Stomach (tissue), 8 donors: ENCODE measurements at regions not wholly inside any gene's neighbourhood (a gene's known extent, or its start where the extent isn't known, plus 50 kb on each side); places are given as distances from the start of the nearest gene placed in this dataset.

Source experiments
- DNase-seq, 2 donors: peaks; one replicate each; pipeline versions ENCODE4 v3.0.0 to v3.0.0-alpha.2; 2013 to 2019
- H3K27ac ChIP-seq, 5 donors: fragments of 200-600 bp in 4 of 5; sonication (generic) in 4 of 5; one replicate each; pipeline ENCODE4 v1.5.1; 2013 to 2019; ENCODE audit warnings: mild to moderate bottlenecking in 1 of 5, moderate library complexity in 1 of 5
- H3K27me3 ChIP-seq, 3 donors: fragments of 200-600 bp; sonication (generic); one replicate each; pipeline ENCODE4 v1.5.1; 2017 to 2019; ENCODE audit warnings: mixed run types in 1 of 3
- H3K36me3 ChIP-seq, 4 donors: fragments of 200-600 bp; sonication (generic); 1 replicate in 3 of 4; 2 replicates in 1 of 4; pipeline ENCODE4 v1.5.1; 2016 to 2019
- H3K4me1 ChIP-seq, 4 donors: fragments of 200-600 bp; sonication (generic); one replicate each; pipeline ENCODE4 v1.5.1; 2016 to 2019
- H3K4me3 ChIP-seq, 4 donors: fragments of 200-600 bp; sonication (generic) in 3 of 4; one replicate each; pipeline ENCODE4 v1.5.1; 2016 to 2019; ENCODE audit warnings: mild to moderate bottlenecking in 1 of 4
- H3K9me3 ChIP-seq, 4 donors: fragments of 200-600 bp; sonication (generic); one replicate each; pipeline ENCODE4 v1.5.1; 2016 to 2019
- EP300 ChIP-seq: sonication (generic); formaldehyde crosslinking; IDR thresholded peaks from one replicate; pipeline ENCODE4 v1.6.1; 2017; ENCODE audit warnings: antibody characterized with exemption
- POLR2A ChIP-seq, 4 donors: fragments of 450-650 bp; IDR thresholded peaks; one replicate each; pipeline ENCODE4 v1.6.1; 2016; ENCODE audit warnings: antibody characterized with exemption in 4 of 4, control low read depth in 2 of 4, mild to moderate bottlenecking in 1 of 4, moderate library complexity in 1 of 4
- POLR2AphosphoS5 ChIP-seq, 3 donors: sonication (generic); formaldehyde crosslinking; IDR thresholded peaks; one replicate each; pipeline ENCODE4 v1.6.1; 2016; ENCODE audit warnings: antibody characterized with exemption in 3 of 3
- WGBS, 5 donors: extraction: QIAGEN DNeasy Blood & Tissue Kit in 3 of 5; methylation state at CpG; one replicate each; pipeline versions ENCODE4 v1.1.5 to v1.1.7; 2013 to 2018; 5-methylcytosine and 5-hydroxymethylcytosine counted together
- intact Hi-C: fragments of 100-400 bp; cut with DNase I; formaldehyde crosslinking; loops from one replicate; pipeline ENCODE4 v1.15.1; 2023; ENCODE audit warnings: low total_unique reads
- TF ChIP-seq, protein P1 (sequence below), 7 experiments: fragments of 450-650 bp in 4 of 7; fragments of 200-600 bp in 3 of 7; sonication (generic) in 3 of 7; IDR thresholded peaks; one replicate each; pipeline ENCODE4 v1.5.1; 2016 to 2019; ENCODE audit warnings: antibody characterized with exemption in 7 of 7, control low read depth in 2 of 7, mild to moderate bottlenecking in 1 of 7
- donor health status: healthy with polysubstance abuse.
- donor health status: Bipolar disorder and iron deficiency.
- donor health status: healthy.

DNA sequence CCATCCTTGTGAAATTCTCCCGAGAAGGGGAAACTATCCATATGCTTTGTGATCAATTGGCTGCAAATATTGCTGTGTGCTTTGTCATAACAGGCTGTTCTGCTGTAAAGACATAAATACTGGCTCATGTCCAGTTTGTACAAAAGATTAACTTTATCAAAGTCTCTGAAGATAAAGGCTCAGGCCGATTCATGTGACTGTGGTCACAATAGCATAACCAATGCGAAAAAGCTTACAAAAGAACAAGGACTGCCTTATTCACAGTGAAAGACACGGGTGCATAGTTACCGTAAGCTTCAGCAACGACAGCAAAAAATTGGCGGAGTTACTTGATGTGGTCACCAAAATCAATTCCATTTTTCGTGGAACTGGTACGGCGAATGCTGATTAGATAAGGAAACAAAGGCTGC lies 173.6 kb upstream of the CHRM3 start:
- H3K4me3 ChIP-seq, result no peak overlapping the region
- no peaks in the 10 kb centered on the region for H3K36me3 ChIP-seq
- peak; percentile 63 to 82 for DNase-seq
- peaks cover 0 to 10% (median 3%) of the 10 kb centered on the region in 4 donors for H3K4me1 ChIP-seq
- intact Hi-C loops, result no loop called here
- H3K27me3 ChIP-seq, result no peaks in the 10 kb centered on the region
- 25 to 59% (median 35%) methylated on average over 10 of the region's 10 CpGs for WGBS, 5 donors
- TF ChIP-seq POLR2A (IDR thresholded peaks at IDR 0.05) (no peak), POLR2AphosphoS5 (IDR thresholded peaks at IDR 0.05) (peak in 2 of 3 donors; percentile 12 to 89)
- no peaks in the 10 kb centered on the region for H3K9me3 ChIP-seq
- H3K27ac ChIP-seq, result peak overlapping the region in 3 of 5 donors; percentile 6 to 84 (median 15)

DNA sequence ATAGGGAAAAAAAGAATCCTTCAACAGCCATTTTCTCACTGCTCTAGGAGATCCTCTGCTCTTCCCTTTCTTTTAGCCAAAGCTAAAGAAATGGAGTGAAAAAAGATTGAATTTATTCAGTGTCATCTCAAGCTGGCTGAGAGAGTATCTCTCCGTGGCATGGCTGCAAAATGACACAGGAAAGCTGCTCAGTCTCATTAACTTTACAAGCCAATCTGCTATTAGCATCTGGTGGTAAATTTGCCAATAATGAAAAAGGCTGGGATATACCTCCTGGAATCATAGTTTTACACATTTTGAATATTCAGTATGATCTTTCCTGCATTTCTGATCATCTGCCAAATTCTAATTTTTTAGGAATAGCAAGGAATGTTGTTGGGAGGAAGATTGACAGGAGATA lies 176.8 kb upstream of the CHRM3 start:
- intact Hi-C loops, result no loop called here
- peaks cover 0 to 10% (median 3%) of the 10 kb centered on the region in 4 donors for H3K4me1 ChIP-seq
- DNase-seq, result no peak
- no peaks in the 10 kb centered on the region for H3K27me3 ChIP-seq
- 74 to 93% (median 84%) methylated on average over 1 of the region's 1 CpG for WGBS, 5 donors
- H3K4me3 ChIP-seq, result no peak overlapping the region
- H3K36me3 ChIP-seq, result no peaks in the 10 kb centered on the region
- TF ChIP-seq POLR2A (IDR thresholded peaks at IDR 0.05) (no peak), EP300 (no peak), POLR2AphosphoS5 (IDR thresholded peaks at IDR 0.05) (no peak)
- TF ChIP-seq, protein P1, sequence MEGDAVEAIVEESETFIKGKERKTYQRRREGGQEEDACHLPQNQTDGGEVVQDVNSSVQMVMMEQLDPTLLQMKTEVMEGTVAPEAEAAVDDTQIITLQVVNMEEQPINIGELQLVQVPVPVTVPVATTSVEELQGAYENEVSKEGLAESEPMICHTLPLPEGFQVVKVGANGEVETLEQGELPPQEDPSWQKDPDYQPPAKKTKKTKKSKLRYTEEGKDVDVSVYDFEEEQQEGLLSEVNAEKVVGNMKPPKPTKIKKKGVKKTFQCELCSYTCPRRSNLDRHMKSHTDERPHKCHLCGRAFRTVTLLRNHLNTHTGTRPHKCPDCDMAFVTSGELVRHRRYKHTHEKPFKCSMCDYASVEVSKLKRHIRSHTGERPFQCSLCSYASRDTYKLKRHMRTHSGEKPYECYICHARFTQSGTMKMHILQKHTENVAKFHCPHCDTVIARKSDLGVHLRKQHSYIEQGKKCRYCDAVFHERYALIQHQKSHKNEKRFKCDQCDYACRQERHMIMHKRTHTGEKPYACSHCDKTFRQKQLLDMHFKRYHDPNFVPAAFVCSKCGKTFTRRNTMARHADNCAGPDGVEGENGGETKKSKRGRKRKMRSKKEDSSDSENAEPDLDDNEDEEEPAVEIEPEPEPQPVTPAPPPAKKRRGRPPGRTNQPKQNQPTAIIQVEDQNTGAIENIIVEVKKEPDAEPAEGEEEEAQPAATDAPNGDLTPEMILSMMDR (IDR thresholded peaks at IDR 0.05), result no peak
- H3K9me3 ChIP-seq, result no peaks in the 10 kb centered on the region
- no peak overlapping the region for H3K27ac ChIP-seq

DNA sequence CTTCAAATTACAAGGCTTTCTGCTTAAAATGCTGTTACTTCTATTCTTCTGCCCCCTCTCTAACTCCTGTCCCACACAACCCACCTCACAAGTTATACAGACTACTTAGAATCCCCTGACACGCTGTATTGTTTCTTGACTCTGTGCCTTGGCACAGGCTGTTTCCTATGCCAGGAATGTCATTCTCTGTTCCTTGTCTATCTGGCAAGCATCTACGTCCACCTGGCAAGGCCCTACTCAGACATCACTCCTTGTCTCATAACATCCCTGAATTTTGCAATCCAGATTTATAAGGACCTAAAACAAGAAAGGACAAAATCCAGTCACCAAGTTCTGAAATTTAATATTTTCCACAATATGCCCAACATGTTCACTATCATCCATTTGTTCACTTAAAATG lies 182.0 kb upstream of the CHRM3 start:
- Histone ChIP-seq H3K4me1 (no peaks in the 10 kb centered on the region), H3K36me3 (no peaks in the 10 kb centered on the region), H3K9me3 (no peaks in the 10 kb centered on the region), H3K27me3 (no peaks in the 10 kb centered on the region), H3K4me3 (no peak overlapping the region), H3K27ac (no peak overlapping the region)
- DNase-seq, result no peak
- intact Hi-C loops, result no loop called here
- TF ChIP-seq, protein P1 (IDR thresholded peaks at IDR 0.05), result no peak
- TF ChIP-seq EP300, result no peak
- TF ChIP-seq POLR2A (IDR thresholded peaks at IDR 0.05), result no peak
- no peak for TF ChIP-seq POLR2AphosphoS5 (IDR thresholded peaks at IDR 0.05)
- WGBS, 5 donors, result 63 to 88% (median 76%) methylated on average over 2 of the region's 2 CpGs

DNA sequence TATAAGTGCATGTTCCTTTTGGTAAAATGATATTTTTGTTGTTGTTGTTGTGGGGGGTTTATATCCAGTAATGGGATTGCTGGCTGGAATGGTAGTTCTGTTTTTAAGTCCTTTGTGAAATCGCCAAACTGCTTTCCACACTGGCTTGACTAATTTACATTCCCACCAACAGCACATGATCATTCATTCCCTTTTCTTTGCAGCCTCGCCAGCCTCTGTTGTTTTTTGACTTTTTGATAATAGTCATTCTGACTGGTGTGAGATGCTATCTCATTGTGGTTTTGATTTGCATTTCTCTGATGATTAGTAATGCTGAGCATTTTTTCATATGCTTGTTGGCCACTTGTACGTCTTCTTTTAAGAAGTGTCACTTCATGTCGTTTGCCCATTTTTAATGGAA lies 188.5 kb upstream of the CHRM3 start:
- DNase-seq, result no peak
- TF ChIP-seq, protein P1 (IDR thresholded peaks at IDR 0.05), result no peak
- TF ChIP-seq EP300 (no peak), POLR2A (IDR thresholded peaks at IDR 0.05) (no peak)
- intact Hi-C loops, result no loop called here
- WGBS, 5 donors, result 85 to 91% (median 90%) methylated on average over 4 of the region's 4 CpGs
- H3K27ac ChIP-seq, result no peak overlapping the region
- H3K9me3 ChIP-seq, result no peaks in the 10 kb centered on the region
- no peak overlapping the region for H3K4me3 ChIP-seq
- H3K36me3 ChIP-seq, result no peaks in the 10 kb centered on the region
- no peaks in the 10 kb centered on the region for H3K4me1 ChIP-seq
- no peaks in the 10 kb centered on the region for H3K27me3 ChIP-seq

DNA sequence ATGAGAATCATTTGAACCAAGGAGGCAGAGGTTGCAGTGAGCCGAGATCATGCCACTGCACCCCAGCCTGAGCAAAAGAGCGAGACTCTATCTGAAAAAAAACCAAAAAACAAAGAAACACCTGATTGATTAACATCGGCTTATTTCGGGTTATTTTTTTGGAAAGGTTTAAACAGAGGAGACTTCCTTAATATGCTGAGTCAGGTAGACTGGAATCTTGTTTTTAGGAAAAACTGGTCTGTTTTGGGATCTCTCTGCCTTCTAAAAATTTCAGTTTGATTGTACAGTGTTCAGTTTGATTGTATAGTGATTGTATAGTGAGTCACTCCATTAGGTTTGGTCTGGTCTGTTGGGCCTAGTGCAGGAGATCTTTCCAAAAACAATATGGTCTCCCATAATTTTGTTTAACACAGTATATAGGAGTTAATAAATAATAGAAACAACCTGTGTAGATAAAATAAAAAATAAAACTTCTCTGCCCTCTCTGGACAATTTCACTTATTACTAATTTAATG lies 196.3 kb upstream of the CHRM3 start:
- Histone ChIP-seq H3K4me1 (no peaks in the 10 kb centered on the region), H3K27ac (no peak overlapping the region), H3K27me3 (no peaks in the 10 kb centered on the region), H3K4me3 (no peak overlapping the region), H3K9me3 (no peaks in the 10 kb centered on the region), H3K36me3 (no peaks in the 10 kb centered on the region)
- WGBS, 5 donors, result 88 to 95% (median 94%) methylated on average over 4 of the region's 4 CpGs
- no peak for DNase-seq
- TF ChIP-seq POLR2AphosphoS5 (IDR thresholded peaks at IDR 0.05) (no peak), EP300 (no peak), POLR2A (IDR thresholded peaks at IDR 0.05) (no peak)
- TF ChIP-seq, protein P1 (IDR thresholded peaks at IDR 0.05), result no peak
- intact Hi-C loops, result no loop called here
